ENCODE measurements at regions not wholly inside any gene's neighbourhood (a gene's known extent, or its start where the extent isn't known, plus 50 kb on each side); places are given as distances from the start of the nearest gene placed in this dataset.
A peak's percentile ranks its signal among the peaks of the same experiment; 100 is the strongest.

GRCh38 chr10:36030516-36030915, 388.4 kb upstream of the FZD8 start:
- H3K9me3 ChIP-seq = no peaks in the 10 kb centered on the region
- H3K27me3 ChIP-seq = no peaks in the 10 kb centered on the region
- no peaks in the 10 kb centered on the region for H3K36me3 ChIP-seq
- H3K4me3 ChIP-seq = no peak overlapping the region
- TF ChIP-seq POLR2AphosphoS5 (IDR thresholded peaks at IDR 0.05) (no peak), POLR2A (IDR thresholded peaks at IDR 0.05) (no peak), EP300 (IDR thresholded peaks at IDR 0.05) (no peak), CTCF (IDR thresholded peaks at IDR 0.05) (no peak)
- no peak overlapping the region for H3K27ac ChIP-seq
- 77% methylated on average over 3 of the region's 3 CpGs for WGBS
- no peak for DNase-seq (ENCODE audit: low spot score in 2 of 2)
- no peaks in the 10 kb centered on the region for H3K4me1 ChIP-seq

GRCh38 chr10:36026656-36027390, 384.7 kb upstream of the FZD8 start:
- 69% methylated on average over 6 of the region's 6 CpGs for WGBS
- Histone ChIP-seq H3K27ac (peak overlapping the region; percentile 43), H3K27me3 (no peaks in the 10 kb centered on the region), H3K4me1 (no peaks in the 10 kb centered on the region), H3K9me3 (no peaks in the 10 kb centered on the region), H3K4me3 (no peak overlapping the region), H3K36me3 (no peaks in the 10 kb centered on the region)
- TF ChIP-seq EP300 (IDR thresholded peaks at IDR 0.05) = no peak
- TF ChIP-seq CTCF (IDR thresholded peaks at IDR 0.05) = no peak
- no peak for TF ChIP-seq POLR2A (IDR thresholded peaks at IDR 0.05)
- TF ChIP-seq POLR2AphosphoS5 (IDR thresholded peaks at IDR 0.05) = no peak
- DNase-seq (ENCODE audit: low spot score in 2 of 2) = no peak

- H3K4me3 ChIP-seq = no peak overlapping the region
- H3K27ac ChIP-seq = peak overlapping the region; percentile 43
- no peaks in the 10 kb centered on the region for H3K27me3 ChIP-seq
- no peaks in the 10 kb centered on the region for H3K36me3 ChIP-seq
- no peaks in the 10 kb centered on the region for H3K4me1 ChIP-seq
- no peak for DNase-seq (ENCODE audit: low spot score in 2 of 2)
- WGBS = 83% methylated on average over 6 of the region's 6 CpGs
- no peaks in the 10 kb centered on the region for H3K9me3 ChIP-seq
- TF ChIP-seq CTCF (IDR thresholded peaks at IDR 0.05) (no peak), POLR2AphosphoS5 (IDR thresholded peaks at IDR 0.05) (no peak), POLR2A (IDR thresholded peaks at IDR 0.05) (no peak), EP300 (IDR thresholded peaks at IDR 0.05) (no peak)
Observed at GRCh38 chr10:36026081-36026480, 384.0 kb upstream of the FZD8 start.

GRCh38 chr10:36023939-36024338, 381.8 kb upstream of the FZD8 start:
- no peak for TF ChIP-seq POLR2AphosphoS5 (IDR thresholded peaks at IDR 0.05)
- no peak for TF ChIP-seq CTCF (IDR thresholded peaks at IDR 0.05)
- H3K4me1 ChIP-seq = no peaks in the 10 kb centered on the region
- no peak overlapping the region for H3K27ac ChIP-seq
- DNase-seq (ENCODE audit: low spot score in 2 of 2) = no peak
- no peak overlapping the region for H3K4me3 ChIP-seq
- no peaks in the 10 kb centered on the region for H3K9me3 ChIP-seq
- no peaks in the 10 kb centered on the region for H3K36me3 ChIP-seq
- no peaks in the 10 kb centered on the region for H3K27me3 ChIP-seq

- 0% methylated on average over 1 of the region's 1 CpG for WGBS
- no peak for DNase-seq (ENCODE audit: low spot score in 2 of 2)
Observed at GRCh38 chr10:36021096-36021495, 379.0 kb upstream of the FZD8 start.

More at GRCh38 chr10:36021096-36021495, 379.0 kb upstream of the FZD8 start:
- H3K36me3 ChIP-seq = no peaks in the 10 kb centered on the region
- no peaks in the 10 kb centered on the region for H3K27me3 ChIP-seq
- H3K9me3 ChIP-seq = no peaks in the 10 kb centered on the region
- no peaks in the 10 kb centered on the region for H3K4me1 ChIP-seq
- TF ChIP-seq POLR2AphosphoS5 (IDR thresholded peaks at IDR 0.05) (no peak), CTCF (IDR thresholded peaks at IDR 0.05) (no peak), POLR2A (IDR thresholded peaks at IDR 0.05) (no peak), EP300 (IDR thresholded peaks at IDR 0.05) (no peak)
- H3K27ac ChIP-seq = no peak overlapping the region
- no peak overlapping the region for H3K4me3 ChIP-seq
